HG03175 (cell line): ENCODE measurements at regions not wholly inside any gene's neighbourhood (a gene's known extent, or its start where the extent isn't known, plus 50 kb on each side); places are given as distances from the start of the nearest gene placed in this dataset.

Experiments
- ATAC-seq: cut with Tn5 transposase; IDR thresholded peaks from one replicate; pipeline ENCODE4 v1.9.1; 2021; ENCODE audit warnings: mild to moderate bottlenecking, moderate library complexity; ENCODE audit not compliant: unreplicated experiment

- ATAC-seq = no peak
These were observed 500.4 kb downstream of the MIAT start for GRCh38 chr22:27157666-27158370.

GRCh38 chr22:27159016-27159415, 501.6 kb downstream of the MIAT start:
- no peak for ATAC-seq

- ATAC-seq = no peak
These were observed 502.4 kb downstream of the MIAT start for GRCh38 chr22:27159716-27160295.

- no peak for ATAC-seq
These were observed 506.1 kb downstream of the MIAT start for GRCh38 chr22:27163162-27164137.

- ATAC-seq = no peak
These were observed 507.6 kb downstream of the MIAT start for GRCh38 chr22:27164781-27165503.

- ATAC-seq = no peak
These were observed 511.3 kb downstream of the MIAT start for GRCh38 chr22:27168681-27169080.

GRCh38 chr22:27170491-27170890, 513.1 kb downstream of the MIAT start:
- ATAC-seq = no peak

GRCh38 chr22:27171212-27171611, 513.8 kb downstream of the MIAT start:
- ATAC-seq = no peak

GRCh38 chr22:27173530-27173929, 516.1 kb downstream of the MIAT start:
- no peak for ATAC-seq

GRCh38 chr22:27175021-27175838, 517.8 kb downstream of the MIAT start:
- no peak for ATAC-seq

- ATAC-seq = no peak
These were observed 518.6 kb downstream of the MIAT start for GRCh38 chr22:27175974-27176373.

GRCh38 chr22:27179161-27179560, 521.8 kb downstream of the MIAT start:
- ATAC-seq = no peak

- ATAC-seq = no peak
These were observed 524.1 kb downstream of the MIAT start for GRCh38 chr22:27181537-27181936.

- ATAC-seq = no peak
These were observed 526.1 kb downstream of the MIAT start for GRCh38 chr22:27183474-27183873.

- ATAC-seq = no peak
These were observed 527.8 kb downstream of the MIAT start for GRCh38 chr22:27185099-27185709.

- no peak for ATAC-seq
These were observed 528.4 kb downstream of the MIAT start for GRCh38 chr22:27185760-27186302.

- ATAC-seq = no peak
These were observed 529.3 kb downstream of the MIAT start for GRCh38 chr22:27186643-27187042.

GRCh38 chr22:27192135-27192829, 534.9 kb downstream of the MIAT start:
- no peak for ATAC-seq

GRCh38 chr22:27193215-27193614, 535.8 kb downstream of the MIAT start:
- no peak for ATAC-seq
